Fibroblast of lung (primary cell): ENCODE measurements at regions not wholly inside any gene's neighbourhood (a gene's known extent, or its start where the extent isn't known, plus 50 kb on each side); places are given as distances from the start of the nearest gene placed in this dataset.

ENCODE experiments used
- EZH2 ChIP-seq: IDR thresholded peaks from 2 replicates; pipeline ENCODE4 v1.5.1; 2012; ENCODE audit warnings: low read length, control low read depth, mild to moderate bottlenecking; ENCODE audit errors: missing control alignments
- TF ChIP-seq, protein P1 (sequence below), 2 donors: IDR thresholded peaks in 1 of 2; conservative IDR thresholded peaks in 1 of 2; 1 replicate in 1 of 2; 2 replicates in 1 of 2; pipeline ENCODE4 v1.5.1; 2011 to 2012; ENCODE audit warnings: low read length in 2 of 2, control low read depth in 1 of 2, inconsistent platforms in 1 of 2, low read depth in 1 of 2, mild to moderate bottlenecking in 1 of 2

DNA sequence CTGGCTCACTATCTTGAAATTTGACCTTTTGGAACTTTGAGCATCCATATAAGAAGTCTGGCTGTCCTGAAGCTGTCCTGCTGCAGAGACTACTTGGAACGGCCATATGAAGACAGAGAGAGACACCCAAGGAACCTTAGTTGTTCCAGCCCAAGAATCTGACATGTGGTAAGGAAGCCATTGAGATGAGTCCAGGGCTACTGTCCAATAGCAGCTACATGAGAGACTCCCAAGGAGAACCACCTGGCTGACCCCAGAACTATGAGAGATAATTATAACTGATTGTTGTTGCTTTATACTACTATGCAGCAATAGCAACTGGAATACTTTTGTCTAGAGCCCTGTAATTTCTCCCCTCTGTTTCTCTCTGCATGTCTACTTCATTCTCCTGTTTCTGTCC lies 234.3 kb upstream of the TANK start:
- TF ChIP-seq, protein P1, sequence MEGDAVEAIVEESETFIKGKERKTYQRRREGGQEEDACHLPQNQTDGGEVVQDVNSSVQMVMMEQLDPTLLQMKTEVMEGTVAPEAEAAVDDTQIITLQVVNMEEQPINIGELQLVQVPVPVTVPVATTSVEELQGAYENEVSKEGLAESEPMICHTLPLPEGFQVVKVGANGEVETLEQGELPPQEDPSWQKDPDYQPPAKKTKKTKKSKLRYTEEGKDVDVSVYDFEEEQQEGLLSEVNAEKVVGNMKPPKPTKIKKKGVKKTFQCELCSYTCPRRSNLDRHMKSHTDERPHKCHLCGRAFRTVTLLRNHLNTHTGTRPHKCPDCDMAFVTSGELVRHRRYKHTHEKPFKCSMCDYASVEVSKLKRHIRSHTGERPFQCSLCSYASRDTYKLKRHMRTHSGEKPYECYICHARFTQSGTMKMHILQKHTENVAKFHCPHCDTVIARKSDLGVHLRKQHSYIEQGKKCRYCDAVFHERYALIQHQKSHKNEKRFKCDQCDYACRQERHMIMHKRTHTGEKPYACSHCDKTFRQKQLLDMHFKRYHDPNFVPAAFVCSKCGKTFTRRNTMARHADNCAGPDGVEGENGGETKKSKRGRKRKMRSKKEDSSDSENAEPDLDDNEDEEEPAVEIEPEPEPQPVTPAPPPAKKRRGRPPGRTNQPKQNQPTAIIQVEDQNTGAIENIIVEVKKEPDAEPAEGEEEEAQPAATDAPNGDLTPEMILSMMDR (conservative IDR thresholded peaks at IDR 0.05 in 1 of 2, IDR thresholded peaks at IDR 0.05 in 1 of 2; ENCODE audit: low read depth in 1 of 2, low read length in 2 of 2): no peak
- TF ChIP-seq EZH2: no peak
